ENCODE measurements at regions not wholly inside any gene's neighbourhood (a gene's known extent, or its start where the extent isn't known, plus 50 kb on each side); places are given as distances from the start of the nearest gene placed in this dataset.

GRCh38 chr20:22808628-22809027 is 224.3 kb upstream of the FOXA2 start:
- no peaks in the 10 kb centered on the region for H3K4me1 ChIP-seq (ENCODE audit: insufficient read depth, insufficient read length)
- DNase-seq (ENCODE audit: low read depth, low spot score), result no peak
- H3K36me3 ChIP-seq (ENCODE audit: insufficient read depth, insufficient read length, low read length), result no peaks in the 10 kb centered on the region
- TF ChIP-seq YY1 (IDR thresholded peaks at IDR 0.05; ENCODE audit: insufficient read depth, insufficient read length) (no peak), SUZ12 (IDR thresholded peaks at IDR 0.05; ENCODE audit: extremely low read depth, insufficient read depth, insufficient read length) (no peak), ZNF274 (IDR thresholded peaks at IDR 0.05; ENCODE audit: low read depth, low read length) (no peak)
- no peaks in the 10 kb centered on the region for H3K27me3 ChIP-seq (ENCODE audit: insufficient read depth, insufficient read length)
- H3K9me3 ChIP-seq (ENCODE audit: insufficient read depth, low read length), result no peaks in the 10 kb centered on the region
- H3K4me3 ChIP-seq (ENCODE audit: insufficient read length, low read depth), result no peak overlapping the region
- H3K9ac ChIP-seq (ENCODE audit: insufficient read length, low read depth), result no peak overlapping the region

GRCh38 chr20:22810030-22810429 is 225.1 kb upstream of the SSTR4 start:
- no peak for TF ChIP-seq YY1 (IDR thresholded peaks at IDR 0.05; ENCODE audit: insufficient read depth, insufficient read length)
- no peak for TF ChIP-seq SUZ12 (IDR thresholded peaks at IDR 0.05; ENCODE audit: extremely low read depth, insufficient read depth, insufficient read length)
- no peak for TF ChIP-seq ZNF274 (IDR thresholded peaks at IDR 0.05; ENCODE audit: low read depth, low read length)
- no peaks in the 10 kb centered on the region for H3K4me1 ChIP-seq (ENCODE audit: insufficient read depth, insufficient read length)
- H3K27me3 ChIP-seq (ENCODE audit: insufficient read depth, insufficient read length), result no peaks in the 10 kb centered on the region
- DNase-seq (ENCODE audit: low read depth, low spot score), result no peak
- H3K9ac ChIP-seq (ENCODE audit: insufficient read length, low read depth), result no peak overlapping the region
- H3K36me3 ChIP-seq (ENCODE audit: insufficient read depth, insufficient read length, low read length), result no peaks in the 10 kb centered on the region
- H3K9me3 ChIP-seq (ENCODE audit: insufficient read depth, low read length), result no peaks in the 10 kb centered on the region
- no peak overlapping the region for H3K4me3 ChIP-seq (ENCODE audit: insufficient read length, low read depth)

- H3K9ac ChIP-seq (ENCODE audit: insufficient read length, low read depth), result no peak overlapping the region
- H3K9me3 ChIP-seq (ENCODE audit: insufficient read depth, low read length), result no peaks in the 10 kb centered on the region
- no peaks in the 10 kb centered on the region for H3K27me3 ChIP-seq (ENCODE audit: insufficient read depth, insufficient read length)
- H3K4me3 ChIP-seq (ENCODE audit: insufficient read length, low read depth), result no peak overlapping the region
- no peaks in the 10 kb centered on the region for H3K36me3 ChIP-seq (ENCODE audit: insufficient read depth, insufficient read length, low read length)
- no peak for DNase-seq (ENCODE audit: low read depth, low spot score)
- TF ChIP-seq ZNF274 (IDR thresholded peaks at IDR 0.05; ENCODE audit: low read depth, low read length), result no peak
- no peak for TF ChIP-seq YY1 (IDR thresholded peaks at IDR 0.05; ENCODE audit: insufficient read depth, insufficient read length)
- no peak for TF ChIP-seq SUZ12 (IDR thresholded peaks at IDR 0.05; ENCODE audit: extremely low read depth, insufficient read depth, insufficient read length)
- no peaks in the 10 kb centered on the region for H3K4me1 ChIP-seq (ENCODE audit: insufficient read depth, insufficient read length)
Measured at GRCh38 chr20:22810626-22811569, 224.2 kb upstream of the SSTR4 start.

GRCh38 chr20:22814471-22815205 is 220.5 kb upstream of the SSTR4 start:
- Histone ChIP-seq H3K9me3 (ENCODE audit: insufficient read depth, low read length) (no peaks in the 10 kb centered on the region), H3K9ac (ENCODE audit: insufficient read length, low read depth) (no peak overlapping the region), H3K36me3 (ENCODE audit: insufficient read depth, insufficient read length, low read length) (no peaks in the 10 kb centered on the region), H3K4me1 (ENCODE audit: insufficient read depth, insufficient read length) (no peaks in the 10 kb centered on the region), H3K27me3 (ENCODE audit: insufficient read depth, insufficient read length) (no peaks in the 10 kb centered on the region), H3K4me3 (ENCODE audit: insufficient read length, low read depth) (no peak overlapping the region)
- no peak for DNase-seq (ENCODE audit: low read depth, low spot score)
- TF ChIP-seq ZNF274 (IDR thresholded peaks at IDR 0.05; ENCODE audit: low read depth, low read length) (no peak), SUZ12 (IDR thresholded peaks at IDR 0.05; ENCODE audit: extremely low read depth, insufficient read depth, insufficient read length) (no peak), YY1 (IDR thresholded peaks at IDR 0.05; ENCODE audit: insufficient read depth, insufficient read length) (no peak)

- Histone ChIP-seq H3K9me3 (ENCODE audit: insufficient read depth, low read length) (no peaks in the 10 kb centered on the region), H3K27me3 (ENCODE audit: insufficient read depth, insufficient read length) (no peaks in the 10 kb centered on the region), H3K36me3 (ENCODE audit: insufficient read depth, insufficient read length, low read length) (no peaks in the 10 kb centered on the region), H3K4me3 (ENCODE audit: insufficient read length, low read depth) (no peak overlapping the region), H3K9ac (ENCODE audit: insufficient read length, low read depth) (no peak overlapping the region), H3K4me1 (ENCODE audit: insufficient read depth, insufficient read length) (no peaks in the 10 kb centered on the region)
- TF ChIP-seq SUZ12 (IDR thresholded peaks at IDR 0.05; ENCODE audit: extremely low read depth, insufficient read depth, insufficient read length), result no peak
- no peak for TF ChIP-seq YY1 (IDR thresholded peaks at IDR 0.05; ENCODE audit: insufficient read depth, insufficient read length)
- no peak for TF ChIP-seq ZNF274 (IDR thresholded peaks at IDR 0.05; ENCODE audit: low read depth, low read length)
- no peak for DNase-seq (ENCODE audit: low read depth, low spot score)
Measured at GRCh38 chr20:22815206-22815551, 219.9 kb upstream of the SSTR4 start.

- TF ChIP-seq SUZ12 (IDR thresholded peaks at IDR 0.05; ENCODE audit: extremely low read depth, insufficient read depth, insufficient read length) (no peak), ZNF274 (IDR thresholded peaks at IDR 0.05; ENCODE audit: low read depth, low read length) (no peak), YY1 (IDR thresholded peaks at IDR 0.05; ENCODE audit: insufficient read depth, insufficient read length) (no peak)
- no peaks in the 10 kb centered on the region for H3K9me3 ChIP-seq (ENCODE audit: insufficient read depth, low read length)
- DNase-seq (ENCODE audit: low read depth, low spot score), result no peak
- no peak overlapping the region for H3K4me3 ChIP-seq (ENCODE audit: insufficient read length, low read depth)
- no peaks in the 10 kb centered on the region for H3K4me1 ChIP-seq (ENCODE audit: insufficient read depth, insufficient read length)
- H3K27me3 ChIP-seq (ENCODE audit: insufficient read depth, insufficient read length), result no peaks in the 10 kb centered on the region
- H3K36me3 ChIP-seq (ENCODE audit: insufficient read depth, insufficient read length, low read length), result no peaks in the 10 kb centered on the region
- H3K9ac ChIP-seq (ENCODE audit: insufficient read length, low read depth), result no peak overlapping the region
Measured at GRCh38 chr20:22815603-22816315, 219.4 kb upstream of the SSTR4 start.
